ENCODE measurements at regions not wholly inside any gene's neighbourhood (a gene's known extent, or its start where the extent isn't known, plus 50 kb on each side); places are given as distances from the start of the nearest gene placed in this dataset.

DNA sequence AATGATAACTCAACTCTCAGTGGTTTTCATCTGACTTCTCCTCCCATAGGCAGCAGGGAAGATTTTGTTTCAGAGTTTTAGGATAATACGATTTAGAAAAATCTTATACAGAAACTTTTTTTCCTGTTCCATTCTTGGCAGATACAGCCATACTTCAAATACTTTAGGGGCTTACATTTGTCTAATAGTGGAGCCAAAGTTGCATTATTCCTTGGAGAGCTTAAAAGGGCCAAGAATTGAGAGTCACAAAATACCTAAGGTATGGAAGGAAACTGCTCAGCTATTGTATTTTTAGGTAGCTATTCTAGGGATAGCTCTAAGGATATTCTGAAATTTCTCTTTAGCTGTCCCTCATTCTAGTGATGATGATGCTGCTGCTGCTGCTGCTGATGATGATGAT, 132.9 kb upstream of the PTCHD1 start:
- TF ChIP-seq EP300 (IDR thresholded peaks at IDR 0.05; ENCODE audit: low read depth) (no peak), POLR2A (IDR thresholded peaks at IDR 0.05) (no peak), POLR2AphosphoS5 (IDR thresholded peaks at IDR 0.05) (no peak)
- TF ChIP-seq, protein P1, sequence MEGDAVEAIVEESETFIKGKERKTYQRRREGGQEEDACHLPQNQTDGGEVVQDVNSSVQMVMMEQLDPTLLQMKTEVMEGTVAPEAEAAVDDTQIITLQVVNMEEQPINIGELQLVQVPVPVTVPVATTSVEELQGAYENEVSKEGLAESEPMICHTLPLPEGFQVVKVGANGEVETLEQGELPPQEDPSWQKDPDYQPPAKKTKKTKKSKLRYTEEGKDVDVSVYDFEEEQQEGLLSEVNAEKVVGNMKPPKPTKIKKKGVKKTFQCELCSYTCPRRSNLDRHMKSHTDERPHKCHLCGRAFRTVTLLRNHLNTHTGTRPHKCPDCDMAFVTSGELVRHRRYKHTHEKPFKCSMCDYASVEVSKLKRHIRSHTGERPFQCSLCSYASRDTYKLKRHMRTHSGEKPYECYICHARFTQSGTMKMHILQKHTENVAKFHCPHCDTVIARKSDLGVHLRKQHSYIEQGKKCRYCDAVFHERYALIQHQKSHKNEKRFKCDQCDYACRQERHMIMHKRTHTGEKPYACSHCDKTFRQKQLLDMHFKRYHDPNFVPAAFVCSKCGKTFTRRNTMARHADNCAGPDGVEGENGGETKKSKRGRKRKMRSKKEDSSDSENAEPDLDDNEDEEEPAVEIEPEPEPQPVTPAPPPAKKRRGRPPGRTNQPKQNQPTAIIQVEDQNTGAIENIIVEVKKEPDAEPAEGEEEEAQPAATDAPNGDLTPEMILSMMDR (IDR thresholded peaks at IDR 0.05): no peak
